ENCODE measurements at regions not wholly inside any gene's neighbourhood (a gene's known extent, or its start where the extent isn't known, plus 50 kb on each side); places are given as distances from the start of the nearest gene placed in this dataset.

GRCh38 chr2:234841321-234842015, 110.3 kb upstream of the SH3BP4 start:
- in situ Hi-C loops (cut with HindIII; ENCODE audit: low sequenced_read_pairs): no loop called here
- DNase-seq (ENCODE audit: low spot score): no peak

DNA sequence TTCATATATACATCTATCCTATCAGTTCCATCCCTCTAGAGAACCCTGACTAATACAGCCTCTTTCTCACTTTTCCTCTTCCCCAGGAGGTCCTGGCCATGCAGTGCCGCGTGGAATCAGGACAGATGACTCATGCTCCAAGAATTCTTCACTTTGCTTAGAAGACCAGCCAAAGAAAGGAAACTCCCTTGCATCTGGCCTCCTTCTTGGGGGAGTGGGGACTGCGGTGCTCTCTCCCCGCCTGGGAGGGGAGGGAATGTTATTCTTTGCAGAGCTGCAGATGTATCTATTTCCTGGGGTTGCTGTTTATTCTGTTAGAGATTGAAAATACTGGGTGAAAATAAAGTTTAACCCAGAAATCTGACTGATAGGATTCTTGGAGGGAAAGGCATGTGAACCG, 111.5 kb upstream of the SH3BP4 start:
- no peak for DNase-seq (ENCODE audit: low spot score)
- in situ Hi-C loops (cut with HindIII; ENCODE audit: low sequenced_read_pairs): no loop called here

- DNase-seq (ENCODE audit: low spot score): no peak
- in situ Hi-C loops (cut with HindIII; ENCODE audit: low sequenced_read_pairs): no loop called here
Measured at GRCh38 chr2:234839285-234839684, 112.5 kb upstream of the SH3BP4 start.

- in situ Hi-C loops (cut with HindIII; ENCODE audit: low sequenced_read_pairs): no loop called here
- no peak for DNase-seq (ENCODE audit: low spot score)
Measured at GRCh38 chr2:234836271-234836670, 115.5 kb upstream of the SH3BP4 start.

GRCh38 chr2:234835738-234836137, 116.1 kb upstream of the SH3BP4 start:
- DNase-seq (ENCODE audit: low spot score): no peak
- in situ Hi-C loops (cut with HindIII; ENCODE audit: low sequenced_read_pairs): no loop called here

- in situ Hi-C loops (cut with HindIII; ENCODE audit: low sequenced_read_pairs): no loop called here
- DNase-seq (ENCODE audit: low spot score): no peak
Measured at GRCh38 chr2:234834228-234834923, 117.4 kb upstream of the SH3BP4 start.

DNA sequence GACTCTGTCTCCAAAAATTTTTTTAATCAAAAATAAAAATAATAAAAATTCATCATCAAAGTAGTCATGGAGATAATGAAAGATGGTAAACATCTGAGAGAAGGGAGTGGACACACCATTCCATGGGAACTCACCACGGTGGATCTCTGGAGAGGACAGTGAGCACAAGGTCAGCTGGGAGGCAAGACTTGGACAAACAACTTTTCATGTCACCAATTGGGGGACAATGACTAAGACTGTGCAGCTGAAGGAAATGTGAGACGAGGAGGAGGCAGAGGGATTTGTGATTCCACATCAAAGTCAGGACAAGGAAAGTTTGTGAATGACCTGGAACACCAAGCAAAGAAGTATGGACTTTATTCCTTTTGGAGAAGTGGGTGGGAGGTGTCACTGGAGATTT, 121.0 kb upstream of the SH3BP4 start:
- in situ Hi-C loops (cut with HindIII; ENCODE audit: low sequenced_read_pairs): no loop called here
- DNase-seq (ENCODE audit: low spot score): no peak

- DNase-seq (ENCODE audit: low spot score): no peak
- in situ Hi-C loops (cut with HindIII; ENCODE audit: low sequenced_read_pairs): no loop called here
Measured at GRCh38 chr2:234829074-234829455, 122.8 kb upstream of the SH3BP4 start.

DNA sequence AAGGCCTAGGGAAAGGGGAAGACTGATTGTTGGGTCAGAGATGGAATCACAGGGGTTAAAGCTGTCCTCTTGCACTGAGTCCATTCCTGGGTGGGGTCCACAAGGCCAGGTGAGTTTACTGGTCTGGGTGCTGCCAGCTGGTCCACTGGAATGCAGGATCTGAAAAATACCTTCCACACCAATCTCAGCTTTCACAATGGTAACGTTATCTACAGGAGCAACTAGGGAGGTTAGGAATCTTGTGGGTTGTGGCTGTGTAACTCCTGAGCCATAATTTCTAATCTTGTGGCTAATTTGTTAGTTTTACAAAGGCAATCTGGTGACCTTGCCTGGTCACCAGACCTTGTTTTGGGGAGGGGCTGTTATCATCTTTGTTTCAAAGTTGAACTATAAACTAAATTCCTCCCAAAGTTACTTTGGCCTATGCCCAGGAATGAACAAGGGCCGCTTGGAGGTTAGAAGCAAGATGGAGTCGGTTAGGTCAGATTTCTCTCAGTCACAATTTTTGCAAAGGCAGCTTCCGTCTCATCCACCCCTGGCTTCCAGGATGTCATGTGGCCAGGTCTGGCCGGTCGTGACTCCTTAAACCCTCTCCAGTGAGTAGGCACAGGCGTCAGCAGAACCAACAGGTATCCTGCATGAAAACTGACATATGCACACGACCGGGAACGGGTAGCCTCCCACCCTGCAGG, 123.3 kb upstream of the SH3BP4 start:
- in situ Hi-C loops (cut with HindIII; ENCODE audit: low sequenced_read_pairs): no loop called here
- no peak for DNase-seq (ENCODE audit: low spot score)

GRCh38 chr2:234827096-234827860, 124.5 kb upstream of the SH3BP4 start:
- no peak for DNase-seq (ENCODE audit: low spot score)
- in situ Hi-C loops (cut with HindIII; ENCODE audit: low sequenced_read_pairs): no loop called here

- DNase-seq (ENCODE audit: low spot score): no peak
- in situ Hi-C loops (cut with HindIII; ENCODE audit: low sequenced_read_pairs): no loop called here
Measured at GRCh38 chr2:234826681-234827080, 125.1 kb upstream of the SH3BP4 start.

DNA sequence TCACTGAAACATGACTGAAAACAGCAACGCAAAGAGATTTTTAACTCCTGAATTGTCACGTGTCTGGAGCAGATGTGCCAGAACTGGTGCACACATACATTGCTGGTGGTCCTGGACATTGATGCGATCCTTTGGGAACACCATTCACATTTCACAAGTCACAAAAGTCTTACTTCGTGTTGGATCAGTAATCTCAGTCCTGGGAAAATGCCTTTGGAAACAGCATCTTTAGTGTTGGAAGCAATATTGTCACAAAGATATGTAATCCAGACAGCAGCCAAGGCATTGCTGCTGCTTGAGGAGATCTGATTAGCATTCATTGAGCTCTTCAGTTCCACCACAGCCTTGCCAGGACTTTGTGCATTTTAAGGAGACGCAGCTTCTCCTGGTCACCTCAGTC, 126.2 kb upstream of the SH3BP4 start:
- in situ Hi-C loops (cut with HindIII; ENCODE audit: low sequenced_read_pairs): no loop called here
- no peak for DNase-seq (ENCODE audit: low spot score)

DNA sequence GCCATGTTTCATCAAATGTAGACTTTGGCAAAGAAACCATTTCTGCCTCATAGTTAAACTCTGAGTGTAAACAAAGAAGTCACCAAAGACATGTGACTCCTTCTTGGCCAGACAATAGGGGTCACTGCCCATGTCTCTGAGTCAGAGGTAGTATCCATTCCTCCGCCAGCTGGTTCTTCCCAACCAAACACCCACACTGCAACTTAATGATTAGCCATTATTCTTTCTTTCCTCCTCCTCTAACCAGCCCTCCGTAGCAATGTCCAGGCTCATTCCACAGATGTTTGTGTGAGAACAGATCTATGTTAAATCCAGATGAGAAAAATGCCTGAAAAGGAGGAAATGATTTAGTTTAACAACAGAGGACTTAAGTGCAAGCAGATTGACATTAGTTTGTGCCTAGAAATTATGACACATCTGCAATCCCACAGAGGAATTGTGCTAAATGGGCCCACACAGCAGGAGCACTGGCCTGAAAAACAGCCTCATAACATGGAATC, 127.9 kb upstream of the SH3BP4 start:
- in situ Hi-C loops (cut with HindIII; ENCODE audit: low sequenced_read_pairs): no loop called here
- DNase-seq (ENCODE audit: low spot score): no peak

GRCh38 chr2:234823196-234823876, 128.5 kb upstream of the SH3BP4 start:
- no peak for DNase-seq (ENCODE audit: low spot score)
- in situ Hi-C loops (cut with HindIII; ENCODE audit: low sequenced_read_pairs): no loop called here

DNA sequence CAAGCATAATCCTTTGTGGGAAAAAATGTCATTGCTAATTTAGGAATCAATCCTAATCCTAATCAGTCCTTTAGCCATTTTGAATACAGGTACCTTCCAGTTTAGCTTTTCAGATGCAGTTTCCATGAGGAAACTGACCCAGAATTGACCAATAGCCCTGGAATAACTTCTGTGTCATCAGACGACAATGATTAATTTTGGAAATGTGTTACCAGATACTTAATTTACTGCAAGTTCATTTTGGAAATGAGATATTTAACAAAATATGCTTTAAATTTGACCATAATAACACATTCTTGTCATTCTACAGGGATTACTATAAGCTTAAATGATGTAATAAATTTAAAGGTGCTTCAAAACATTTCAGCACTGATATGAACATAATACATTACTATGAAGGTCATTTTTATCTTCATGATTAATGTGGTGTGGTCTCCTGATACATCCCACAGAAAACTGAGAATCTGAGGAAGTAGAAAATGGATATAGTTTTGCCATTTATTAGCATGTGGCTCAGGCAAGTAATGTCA, 129.8 kb upstream of the SH3BP4 start:
- in situ Hi-C loops (cut with HindIII; ENCODE audit: low sequenced_read_pairs): no loop called here
- DNase-seq (ENCODE audit: low spot score): no peak

GRCh38 chr2:234818937-234819336, 132.9 kb upstream of the SH3BP4 start:
- in situ Hi-C loops (cut with HindIII; ENCODE audit: low sequenced_read_pairs): no loop called here
- DNase-seq (ENCODE audit: low spot score): no peak

DNA sequence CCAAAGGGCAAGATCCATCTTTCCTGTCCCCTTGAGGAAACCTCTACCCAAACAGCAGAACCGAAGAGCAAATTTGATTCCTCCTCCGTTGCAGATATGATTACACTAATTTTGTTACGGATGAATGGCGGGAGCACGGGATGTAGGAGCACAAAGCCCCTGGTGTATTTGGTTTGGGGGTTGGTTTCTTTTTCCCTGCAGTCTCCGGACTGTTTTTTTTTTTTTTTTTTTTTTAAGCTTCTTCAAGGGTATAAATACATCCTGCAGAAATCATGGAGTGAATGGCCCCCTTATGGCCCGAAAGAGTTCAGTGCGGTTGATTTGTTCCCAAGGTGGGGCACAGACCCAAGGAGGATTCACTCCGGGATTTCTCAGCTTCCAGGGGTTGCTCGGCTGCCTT, 135.3 kb upstream of the SH3BP4 start:
- in situ Hi-C loops (cut with HindIII; ENCODE audit: low sequenced_read_pairs): no loop called here
- DNase-seq (ENCODE audit: low spot score): no peak

DNA sequence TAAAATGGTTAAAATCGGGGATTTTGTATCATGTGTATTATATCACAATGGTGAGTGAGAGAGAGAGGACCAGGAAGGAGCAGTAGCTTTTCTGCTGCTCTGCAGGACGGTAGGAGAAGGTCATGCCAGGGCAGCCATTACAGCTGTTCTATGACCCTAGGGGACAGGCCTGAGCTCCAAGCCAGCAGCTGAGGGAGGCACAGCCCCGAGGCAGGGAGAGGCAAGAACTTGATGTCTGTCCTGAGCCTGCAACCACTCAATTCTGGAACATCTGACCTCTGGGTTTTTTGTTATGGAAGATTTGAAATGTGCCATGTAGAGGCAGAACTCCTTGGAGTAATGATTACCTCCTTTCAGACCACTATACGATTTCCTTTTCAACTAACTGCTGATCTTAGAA, 135.8 kb upstream of the SH3BP4 start:
- in situ Hi-C loops (cut with HindIII; ENCODE audit: low sequenced_read_pairs): no loop called here
- no peak for DNase-seq (ENCODE audit: low spot score)

DNA sequence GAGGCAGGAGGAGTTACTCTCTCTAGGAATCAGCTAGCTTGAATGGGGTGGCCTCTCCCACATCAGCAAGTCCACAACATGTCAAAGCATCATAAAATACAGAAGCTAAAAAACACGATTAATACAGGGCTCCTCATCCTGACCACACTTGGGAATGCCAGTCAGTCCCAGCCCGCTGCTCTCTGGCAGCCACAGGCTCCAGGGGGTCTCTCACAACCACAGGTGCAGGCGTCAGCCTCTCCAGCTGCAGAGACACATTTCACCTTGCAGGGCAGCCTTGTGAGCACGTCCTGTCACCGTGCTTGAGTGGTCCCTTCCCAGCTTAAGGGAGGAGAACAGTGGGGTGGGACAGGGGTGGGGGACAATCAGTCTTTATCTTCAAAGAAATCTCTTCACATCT, 137.4 kb upstream of the SH3BP4 start:
- in situ Hi-C loops (cut with HindIII; ENCODE audit: low sequenced_read_pairs): no loop called here

More for the DNA sequence above, 137.4 kb upstream of the SH3BP4 start:
- no peak for DNase-seq (ENCODE audit: low spot score)

Data from G401 (cell line).